Activated CD8-positive, alpha-beta memory T cell treated with anti-CD3 and anti-CD28 coated beads for 1 hour (primary cell): ENCODE measurements at regions not wholly inside any gene's neighbourhood (a gene's known extent, or its start where the extent isn't known, plus 50 kb on each side); places are given as distances from the start of the nearest gene placed in this dataset.

Experiments used
- DNase-seq, 2 donors: peaks; one replicate each; pipeline ENCODE4 v3.0.0-alpha.2; 2020; ENCODE audit warnings: low read depth in 1 of 2; ENCODE audit errors: extremely low read depth in 1 of 2

- DNase-seq, result no peak
Observed at GRCh38 chr4:24070117-24070516, 180.3 kb upstream of the PPARGC1A start.

GRCh38 chr4:24067367-24068193 is 177.7 kb upstream of the PPARGC1A start:
- DNase-seq, result no peak

- no peak for DNase-seq
Observed at GRCh38 chr4:24065974-24066373, 176.1 kb upstream of the PPARGC1A start.

- no peak for DNase-seq
Observed at GRCh38 chr4:24063731-24064130, 173.9 kb upstream of the PPARGC1A start.

- no peak for DNase-seq
Observed at GRCh38 chr4:24060932-24061331, 171.1 kb upstream of the PPARGC1A start.

GRCh38 chr4:24059839-24060238 is 170.0 kb upstream of the PPARGC1A start:
- DNase-seq, result no peak

- DNase-seq, result no peak
Observed at GRCh38 chr4:24057915-24058559, 168.2 kb upstream of the PPARGC1A start.

- no peak for DNase-seq
Observed at GRCh38 chr4:24056289-24056688, 166.4 kb upstream of the PPARGC1A start.

GRCh38 chr4:24055623-24056022 is 165.8 kb upstream of the PPARGC1A start:
- no peak for DNase-seq

- DNase-seq, result no peak
Observed at GRCh38 chr4:24054910-24055309, 165.1 kb upstream of the PPARGC1A start.

GRCh38 chr4:24053934-24054333 is 164.1 kb upstream of the PPARGC1A start:
- DNase-seq, result no peak

GRCh38 chr4:24044610-24045589 is 155.1 kb upstream of the PPARGC1A start:
- no peak for DNase-seq

GRCh38 chr4:24042094-24042493 is 152.2 kb upstream of the PPARGC1A start:
- no peak for DNase-seq

GRCh38 chr4:24040811-24041210 is 151.0 kb upstream of the PPARGC1A start:
- DNase-seq, result no peak

GRCh38 chr4:24033626-24034025 is 143.8 kb upstream of the PPARGC1A start:
- no peak for DNase-seq

- DNase-seq, result no peak
Observed at GRCh38 chr4:24032371-24032989, 142.6 kb upstream of the PPARGC1A start.

- DNase-seq, result no peak
Observed at GRCh38 chr4:24026596-24026995, 136.7 kb upstream of the PPARGC1A start.

GRCh38 chr4:24024605-24025004 is 134.8 kb upstream of the PPARGC1A start:
- DNase-seq, result no peak

GRCh38 chr4:24024157-24024556 is 134.3 kb upstream of the PPARGC1A start:
- no peak for DNase-seq

GRCh38 chr4:24015782-24016181 is 125.9 kb upstream of the PPARGC1A start:
- no peak for DNase-seq
